ENCODE measurements at regions not wholly inside any gene's neighbourhood (a gene's known extent, or its start where the extent isn't known, plus 50 kb on each side); places are given as distances from the start of the nearest gene placed in this dataset.

GRCh38 chr5:61625681-61626621 is 293.9 kb downstream of the ZSWIM6 start (continued):
- TF ChIP-seq SRF (IDR thresholded peaks at IDR 0.05; ENCODE audit: low read depth, low read length) (no peak), RXRA (IDR thresholded peaks at IDR 0.05; ENCODE audit: insufficient read depth, low read depth, low read length) (no peak), BACH1 (IDR thresholded peaks at IDR 0.05; ENCODE audit: low read length) (no peak), TBP (IDR thresholded peaks at IDR 0.05; ENCODE audit: low read depth, low read length) (peak; percentile 14; the same call in 1 of the 2 replicates), HDAC6 (IDR thresholded peaks at IDR 0.05; ENCODE audit: low read depth, low read length) (no peak), CTBP2 (IDR thresholded peaks at IDR 0.05; ENCODE audit: borderline replicate concordance, insufficient read depth, insufficient read length, low read length) (no peak), FOSL1 (IDR thresholded peaks at IDR 0.05; ENCODE audit: insufficient read depth, low read depth, low read length) (no peak), SP4 (IDR thresholded peaks at IDR 0.05; ENCODE audit: low read length) (no peak), CHD2 (IDR thresholded peaks at IDR 0.05; ENCODE audit: low read length) (no peak), RFX5 (IDR thresholded peaks at IDR 0.05; ENCODE audit: borderline replicate concordance, low read depth, low read length) (no peak), BCL11A (IDR thresholded peaks at IDR 0.05; ENCODE audit: low read depth in 2 of 2, low read length in 2 of 2) (no peak), POLR2A (IDR thresholded peaks at IDR 0.05; ENCODE audit: control extremely low read depth in 1 of 2, low read depth in 2 of 2, low read length in 2 of 2) (peak; percentile 37 to 57; a peak in 2 of 3 replicates), HDAC2 (IDR thresholded peaks at IDR 0.05; ENCODE audit: borderline replicate concordance in 1 of 2, low read depth in 2 of 2, low read length in 2 of 2) (no peak), KDM5A (IDR thresholded peaks at IDR 0.05; ENCODE audit: low read length) (no peak), TEAD4 (IDR thresholded peaks at IDR 0.05; ENCODE audit: low read depth, low read length) (0 out of 2 replicates have a peak, but pooled peaks have one; percentile 11), EGR1 (IDR thresholded peaks at IDR 0.05; ENCODE audit: borderline replicate concordance, low read depth, low read length) (no peak), KDM4A (IDR thresholded peaks at IDR 0.05; ENCODE audit: low read depth, low read length, severe bottlenecking) (peak; percentile 78)
